Embryonic facial prominence (tissue), 1 donor: ENCODE measurements at regions not wholly inside any gene's neighbourhood (a gene's known extent, or its start where the extent isn't known, plus 50 kb on each side); places are given as distances from the start of the nearest gene placed in this dataset.

Source experiments
- DNase-seq: peaks from one replicate; pipeline ENCODE4 v3.0.0-alpha.2; 2016; ENCODE audit errors: extremely low spot score

DNA sequence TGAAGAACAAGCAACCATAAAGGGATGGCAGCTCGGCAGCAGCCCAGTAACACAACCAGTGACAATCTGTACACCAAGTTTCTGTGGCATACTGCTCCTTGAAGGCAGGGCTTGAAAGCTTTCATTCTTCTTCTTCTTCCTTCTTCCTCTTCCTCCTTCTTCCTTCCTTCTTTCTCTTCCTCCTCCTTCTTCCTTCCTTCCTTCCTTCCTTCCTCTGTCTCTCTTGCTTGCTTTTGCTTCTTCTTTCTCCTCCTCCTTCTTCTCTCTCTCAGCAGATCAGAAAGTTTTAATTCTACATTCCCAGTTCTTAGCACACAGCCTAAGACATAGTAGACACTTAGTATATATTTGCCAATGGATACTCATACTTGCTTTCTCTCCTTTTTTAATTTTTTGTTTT is 95.9 kb downstream of the GLUL start:
- DNase-seq = no peak

DNA sequence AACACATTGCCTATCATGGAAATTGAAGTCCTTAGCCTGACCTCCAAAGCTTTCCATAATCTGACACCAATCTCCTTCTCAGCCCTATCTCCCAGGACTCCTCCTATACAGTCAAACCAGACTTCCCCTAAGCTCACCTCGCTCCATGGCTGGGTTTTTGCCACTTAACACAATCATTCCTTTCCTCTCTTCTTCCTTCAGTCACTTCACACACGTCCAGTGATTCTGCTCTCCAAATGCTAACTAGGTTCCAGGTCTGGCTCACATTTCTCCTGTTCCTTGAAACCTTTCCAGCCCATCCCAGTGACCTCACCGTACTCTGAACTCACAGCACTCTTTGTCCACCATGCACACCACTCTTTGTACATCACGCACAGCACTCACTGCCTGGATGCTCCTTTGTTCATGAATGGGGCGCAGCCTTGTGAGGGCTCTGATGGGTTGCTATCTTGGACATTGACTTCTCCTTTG is 98.4 kb downstream of the GLUL start:
- no peak for DNase-seq

DNA sequence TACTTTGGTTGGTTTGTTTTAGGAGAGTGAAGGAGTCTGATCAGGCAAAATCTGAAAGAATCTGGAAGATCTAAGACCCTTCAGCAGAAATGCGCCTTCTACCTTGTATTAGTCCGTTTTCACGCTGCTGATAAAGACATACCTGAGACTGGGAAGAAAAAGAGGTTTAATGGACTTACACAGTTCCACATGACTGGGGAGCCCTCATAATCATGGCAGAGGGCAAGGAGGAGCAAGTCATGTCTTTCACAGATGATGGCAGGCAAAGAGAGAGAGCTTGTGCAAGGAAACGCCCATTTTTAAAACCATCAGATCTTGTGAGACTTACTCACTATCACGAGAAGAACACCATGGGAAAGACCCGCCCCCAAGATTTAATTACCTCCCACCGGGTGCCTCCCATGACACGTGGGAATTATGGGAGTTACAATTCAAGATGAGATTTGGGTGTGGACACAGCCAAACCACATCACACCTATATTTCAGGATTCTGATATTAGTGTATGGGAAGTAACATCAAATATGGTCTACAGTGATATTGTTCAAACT is 99.3 kb downstream of the GLUL start:
- no peak for DNase-seq

DNA sequence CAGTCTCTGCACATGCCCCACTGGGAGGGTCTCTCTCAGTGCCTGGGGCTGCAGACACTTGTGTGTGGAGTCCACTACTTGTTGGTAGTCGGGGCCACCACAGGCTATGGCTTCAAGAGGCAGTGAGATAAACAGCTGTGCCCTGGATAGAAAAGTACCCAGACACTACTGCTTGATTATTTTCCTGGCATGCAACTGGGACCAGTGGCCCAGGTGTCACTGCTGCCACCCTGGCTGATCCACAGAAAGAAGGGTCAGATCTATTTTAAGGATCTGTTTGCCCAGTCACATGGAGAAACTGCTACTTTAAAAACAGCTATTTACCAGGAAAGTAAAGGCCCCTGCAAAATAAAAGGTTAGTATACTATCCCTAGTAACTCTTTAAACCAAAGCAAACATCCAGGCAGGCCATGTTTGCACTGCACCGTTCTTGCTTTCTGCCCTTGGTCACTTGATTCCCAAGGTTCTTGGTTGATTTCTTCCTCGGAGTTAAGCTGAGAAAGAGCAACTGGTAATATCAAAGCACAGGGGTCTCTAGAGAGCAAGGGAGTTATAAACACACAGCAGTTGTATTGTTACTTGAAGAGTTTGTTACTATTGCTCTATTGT is 99.9 kb downstream of the GLUL start:
- no peak for DNase-seq

DNA sequence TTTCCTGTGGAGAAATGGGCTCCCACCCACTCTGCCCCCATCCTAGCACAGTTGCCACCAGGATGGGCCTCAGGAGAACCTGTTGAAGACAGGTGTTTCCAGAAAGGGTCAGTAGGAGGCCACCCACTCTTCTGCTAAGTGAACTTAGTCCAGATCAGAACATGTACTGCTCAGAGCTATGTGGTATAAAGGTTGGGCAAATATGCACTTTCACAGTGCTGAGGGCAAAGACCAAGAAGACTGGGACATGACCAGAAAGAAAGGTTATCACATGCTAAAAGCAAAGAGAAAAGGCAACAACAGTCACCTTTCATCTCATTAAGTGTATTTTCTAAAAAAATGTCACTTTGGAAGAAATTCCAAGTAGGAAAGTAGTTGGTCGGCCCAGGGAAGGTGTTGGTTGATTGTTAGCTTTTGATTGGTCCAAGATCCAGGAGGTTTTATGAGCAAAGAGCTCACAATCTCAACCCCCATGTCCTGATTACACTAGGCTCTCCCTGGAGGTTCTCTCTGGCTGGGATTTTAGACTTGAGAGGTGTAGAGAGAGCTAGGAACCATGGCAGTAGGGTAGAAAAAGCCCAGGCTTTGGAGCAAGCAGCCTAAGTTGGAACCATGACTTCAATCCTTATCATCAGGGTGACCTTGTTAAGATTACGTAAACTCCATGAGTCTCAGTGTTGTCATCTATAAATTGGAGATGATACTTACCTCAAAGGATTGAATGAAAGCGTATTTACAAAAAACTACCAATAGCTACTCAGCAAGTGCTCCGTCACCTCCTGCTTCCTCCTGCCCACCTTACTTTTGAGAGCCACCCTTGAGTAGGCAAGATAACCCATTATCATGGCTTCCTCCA is 102.6 kb downstream of the GLUL start:
- DNase-seq = no peak

DNA sequence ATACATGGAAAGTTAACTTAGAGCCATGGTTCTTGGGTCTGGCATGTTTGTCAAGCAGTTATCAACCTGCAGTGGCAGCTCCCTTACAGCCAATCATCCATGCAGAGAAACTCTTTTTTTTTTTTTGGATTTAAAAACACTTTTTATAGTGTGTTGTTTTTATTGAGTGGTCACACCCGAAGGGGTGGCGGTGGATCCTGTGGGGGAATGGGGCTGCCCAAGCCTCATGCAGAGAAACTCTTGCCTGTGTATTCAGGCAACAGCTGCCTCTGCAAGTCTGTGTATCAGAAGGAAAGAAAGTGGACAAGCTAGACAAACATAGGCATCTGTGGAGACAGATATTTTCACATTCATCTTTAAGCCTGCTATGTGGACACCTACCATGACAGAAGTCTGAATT is 104.8 kb downstream of the GLUL start:
- no peak for DNase-seq

DNA sequence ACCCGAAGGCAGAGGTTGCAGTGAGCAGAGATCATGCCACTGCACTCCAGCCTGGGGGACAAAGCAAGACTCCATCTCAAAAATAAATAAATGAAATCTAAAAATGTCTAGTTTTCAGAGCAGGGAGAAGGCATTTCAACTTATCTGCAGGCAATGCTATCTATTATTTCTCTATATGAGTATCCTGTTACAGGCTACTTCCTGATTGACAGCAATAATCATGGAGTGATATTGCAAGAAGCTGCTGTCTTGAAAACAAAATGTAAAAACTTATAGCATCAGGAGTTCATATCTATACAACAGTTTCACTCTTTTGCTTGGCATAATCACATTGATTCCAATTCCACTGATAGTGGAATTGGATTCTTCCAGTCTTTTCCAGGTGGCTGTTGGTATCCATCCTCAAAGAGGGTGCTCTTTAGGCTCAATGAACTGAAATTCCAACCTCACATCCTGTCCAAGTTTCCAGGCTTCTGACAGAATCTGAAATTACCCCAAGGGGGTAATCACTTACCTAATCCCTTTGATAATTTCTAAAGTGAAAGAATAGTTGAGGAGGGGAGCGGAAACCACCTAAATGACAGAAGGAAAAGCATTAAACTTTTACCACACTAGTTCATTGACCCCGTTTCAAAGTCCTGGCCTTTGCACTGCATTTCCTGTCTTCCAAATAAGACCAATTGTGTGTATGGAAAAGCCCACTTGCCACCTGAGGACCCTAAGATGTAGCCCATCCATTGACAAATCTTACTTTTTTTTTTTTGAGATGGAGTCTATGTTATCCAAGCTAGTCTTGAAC is 107.6 kb downstream of the GLUL start:
- no peak for DNase-seq

DNA sequence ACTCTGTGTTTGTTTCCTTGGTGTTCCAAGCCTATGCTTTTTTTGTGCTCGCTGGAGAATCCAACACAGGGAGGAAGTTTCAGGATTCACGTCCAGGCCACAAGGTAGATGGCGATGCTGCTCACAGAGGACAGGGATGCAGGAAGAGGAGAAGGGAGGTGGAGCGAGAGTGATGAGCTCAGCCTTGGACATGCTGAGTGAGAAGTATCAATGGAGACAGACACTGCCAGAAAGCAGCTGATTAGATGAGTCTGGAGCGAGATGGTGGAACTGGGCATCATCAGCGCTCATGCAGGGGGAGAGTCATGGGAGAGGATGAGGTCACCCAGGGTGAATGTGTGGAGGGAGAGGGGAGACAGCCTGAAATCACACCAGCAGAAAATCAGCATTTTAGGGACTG is 110.0 kb downstream of the GLUL start:
- no peak for DNase-seq

DNA sequence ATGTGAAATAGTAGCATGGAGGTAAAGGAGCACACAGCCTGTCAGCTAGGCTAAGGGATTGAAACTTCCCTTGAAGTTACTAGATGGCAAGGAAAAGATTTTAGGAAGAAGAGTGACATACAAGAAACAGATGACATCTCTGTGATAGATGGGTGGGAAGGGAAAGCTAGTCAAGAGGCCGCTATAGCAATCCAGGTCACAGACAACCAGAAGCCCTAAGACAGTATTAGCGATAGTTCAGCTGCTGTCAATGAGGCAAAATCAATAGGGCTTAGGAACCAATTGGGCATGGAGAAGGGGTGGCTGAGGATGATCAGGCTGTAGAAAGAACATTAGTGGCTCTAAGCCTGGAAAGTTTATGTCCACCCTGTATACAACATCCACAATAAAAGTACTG is 111.1 kb downstream of the GLUL start:
- DNase-seq = no peak

DNA sequence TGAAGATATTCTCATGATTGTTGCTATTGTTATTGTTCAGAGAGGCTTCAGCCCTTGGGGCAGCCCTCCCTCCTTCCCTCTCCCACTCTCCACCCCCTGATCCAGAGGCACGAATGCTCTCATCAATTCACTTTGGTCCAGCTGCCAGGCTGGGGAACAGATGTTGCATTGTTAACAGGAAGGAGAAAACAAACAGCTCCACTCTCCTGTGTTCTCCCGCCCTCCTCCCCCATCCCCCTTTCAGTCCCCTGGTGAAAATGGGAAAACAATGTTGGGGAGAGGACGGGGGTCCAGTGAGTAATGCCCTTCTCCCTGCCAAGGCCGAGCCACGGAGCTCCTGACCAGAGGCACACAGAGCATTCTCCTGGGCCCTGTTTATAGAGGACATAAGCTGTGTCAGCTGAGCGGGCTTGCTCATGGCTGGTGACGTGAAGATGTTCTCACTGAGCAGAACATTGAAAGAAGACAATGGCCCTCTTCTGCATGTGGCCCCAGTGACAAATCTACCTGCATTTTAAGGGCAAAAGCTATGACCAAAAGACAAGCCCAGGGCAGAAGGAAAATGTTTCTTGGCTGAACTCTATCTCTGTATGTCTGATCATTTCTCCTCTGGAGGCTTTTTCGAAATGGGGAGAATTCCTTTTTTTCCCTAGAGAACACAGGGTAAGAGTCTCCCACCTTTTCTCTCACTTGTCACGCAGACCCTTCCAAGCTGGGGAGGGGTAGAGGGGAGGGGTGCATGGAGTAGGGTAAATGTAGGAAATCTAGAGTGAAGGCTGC is 111.7 kb downstream of the GLUL start:
- DNase-seq = no peak

DNA sequence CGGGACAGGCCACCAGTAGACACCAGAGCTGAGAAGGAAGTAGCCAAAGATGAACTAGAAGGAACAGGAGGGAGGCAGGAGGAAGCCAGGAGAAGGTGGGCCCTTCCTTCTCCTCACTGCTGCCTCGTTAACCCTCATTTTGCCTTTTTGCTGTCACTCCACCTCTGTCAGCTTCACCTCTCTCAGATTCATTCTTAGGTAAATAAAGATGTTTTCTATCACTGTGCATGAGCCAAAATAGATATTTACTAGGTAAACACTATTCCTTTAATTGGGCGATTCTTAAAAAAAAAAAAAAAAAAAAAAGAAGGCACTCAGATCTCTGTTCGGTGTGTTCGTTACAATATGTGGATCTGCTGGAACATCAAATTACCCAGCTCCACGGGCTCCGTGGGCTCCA is 112.3 kb downstream of the GLUL start:
- DNase-seq = no peak

DNA sequence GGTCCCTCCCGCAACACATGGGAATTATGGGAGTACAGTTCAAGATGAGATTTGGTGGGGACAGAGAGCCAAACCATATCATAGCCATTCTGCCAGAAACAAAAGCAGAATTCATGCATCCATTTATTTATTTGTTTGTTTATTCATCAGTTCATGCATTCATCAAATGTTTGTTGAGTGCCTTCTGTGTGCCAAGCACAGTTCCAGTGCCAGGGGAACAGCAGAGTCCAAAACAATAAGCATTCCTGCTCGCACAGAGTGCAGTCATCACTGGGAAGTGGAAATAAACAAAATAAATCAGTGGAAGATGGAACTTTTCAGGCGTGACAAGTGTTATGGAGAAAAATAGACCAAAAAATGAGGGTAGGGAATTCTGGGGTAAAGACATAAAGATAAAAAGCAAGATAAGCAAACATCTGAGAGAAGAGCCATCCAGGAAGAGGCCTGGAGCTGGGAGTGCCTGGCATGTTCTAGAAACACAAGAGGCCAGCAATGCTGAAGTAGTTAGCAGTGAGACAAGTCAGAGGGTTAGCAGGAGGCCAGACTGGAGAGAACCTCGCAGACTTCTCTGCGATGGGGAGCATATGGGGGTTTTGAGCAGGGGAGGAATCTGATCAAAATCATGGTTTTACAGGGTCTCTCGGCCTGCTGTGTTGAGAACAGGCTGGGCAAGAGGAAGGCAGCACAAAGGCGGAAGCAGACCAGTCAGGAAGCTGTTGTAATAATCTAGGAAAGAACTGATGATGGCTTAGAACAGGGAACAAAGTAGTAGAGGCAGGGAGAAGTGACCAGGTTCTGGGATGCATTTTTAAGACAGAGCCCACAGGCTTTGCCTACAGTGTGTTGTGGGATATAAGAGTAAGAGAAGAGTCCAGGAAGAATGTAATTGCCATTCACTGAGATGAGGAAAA is 113.2 kb downstream of the GLUL start:
- no peak for DNase-seq

DNA sequence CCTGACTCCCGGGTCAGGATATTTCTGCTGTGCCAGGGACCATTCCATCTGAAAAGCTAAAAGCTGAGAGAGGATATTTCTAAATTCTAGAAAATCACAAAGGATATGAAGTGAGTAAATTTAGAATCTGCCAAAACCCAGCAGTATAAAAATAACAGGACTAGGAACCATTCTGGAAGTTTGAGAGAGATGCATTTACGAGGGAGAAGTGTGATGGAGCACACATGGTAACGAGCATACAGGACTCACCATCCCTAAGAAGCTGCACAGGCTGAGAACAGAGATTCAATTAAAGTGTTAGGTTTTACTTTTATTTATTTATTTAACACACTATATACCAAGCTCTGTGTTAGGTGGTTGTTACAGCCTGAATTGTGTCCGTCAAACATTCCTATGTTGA is 116.3 kb downstream of the GLUL start:
- no peak for DNase-seq

DNA sequence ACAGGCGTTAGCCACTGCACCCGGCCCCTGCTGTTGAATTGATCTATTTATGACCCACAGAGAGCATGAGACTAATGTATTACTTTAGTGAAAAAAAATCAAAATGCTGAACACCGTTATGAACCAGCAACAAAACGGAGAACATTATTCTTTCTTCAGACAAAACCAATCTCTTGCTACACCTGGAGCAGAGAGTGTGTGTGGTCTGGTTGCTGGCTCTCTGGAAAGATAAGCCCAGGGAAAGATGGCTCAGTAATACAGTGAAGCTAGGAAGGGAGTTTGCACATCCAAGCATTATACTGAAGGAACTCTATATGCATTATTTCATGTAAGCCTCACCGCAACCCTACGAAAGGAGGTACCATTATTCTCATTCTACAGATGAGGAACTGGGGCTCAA is 117.0 kb downstream of the GLUL start:
- no peak for DNase-seq

DNA sequence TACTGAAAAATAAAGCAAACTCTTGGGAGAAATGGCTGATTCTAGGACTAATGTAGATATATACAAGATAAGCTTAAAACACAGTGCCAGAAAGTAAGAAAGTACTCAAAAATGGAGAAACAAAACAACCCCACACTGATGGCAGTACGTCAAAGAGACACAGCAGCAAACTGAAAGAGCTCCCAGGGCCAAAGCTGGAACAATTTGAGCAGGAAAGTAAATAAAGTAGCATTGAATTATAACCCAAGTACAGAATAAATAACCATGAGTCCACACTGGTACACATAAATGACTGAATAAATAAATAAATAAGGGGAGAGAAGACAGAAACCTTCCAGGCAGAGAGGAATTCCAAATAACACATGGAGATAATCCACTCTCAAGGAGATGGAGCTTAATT is 120.9 kb downstream of the GLUL start:
- DNase-seq = no peak

DNA sequence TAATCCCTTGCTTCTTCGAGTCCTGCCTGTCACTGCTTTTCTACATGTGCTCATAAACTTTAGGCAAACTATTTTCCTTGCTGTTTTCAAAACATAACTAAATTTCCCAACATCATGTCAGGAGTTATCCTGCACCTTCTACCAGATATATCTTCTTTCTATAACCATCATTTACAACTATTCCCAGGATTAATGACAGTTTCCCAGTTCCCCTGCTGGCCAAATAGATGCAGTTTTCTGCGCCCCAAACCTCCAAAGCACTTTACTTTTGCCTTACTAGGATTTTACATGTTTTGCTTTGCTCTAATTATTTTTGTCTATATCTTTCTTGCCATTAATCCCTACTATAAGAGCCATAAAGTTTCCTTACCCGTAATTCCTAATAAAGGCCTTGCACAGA is 122.5 kb downstream of the GLUL start:
- DNase-seq = no peak

DNA sequence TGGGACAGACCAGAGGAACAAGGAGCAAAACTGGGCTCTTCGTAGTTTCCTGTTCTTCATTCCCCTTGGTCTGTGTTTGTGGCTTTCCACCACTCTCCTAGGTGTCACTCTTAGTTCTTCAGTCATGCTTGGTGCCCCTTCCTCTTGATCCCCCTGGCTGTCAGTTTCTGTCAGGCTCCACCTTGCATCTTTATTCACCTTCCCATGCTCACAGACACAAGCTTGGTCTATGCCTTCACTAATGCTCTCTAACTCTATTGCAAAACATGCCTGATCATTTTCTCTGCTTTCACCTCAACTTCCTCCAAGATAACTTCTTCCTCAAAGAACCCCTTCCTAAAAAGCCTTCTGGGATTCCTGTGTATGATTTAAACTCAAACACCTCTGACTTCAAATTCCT is 122.9 kb downstream of the GLUL start:
- no peak for DNase-seq

DNA sequence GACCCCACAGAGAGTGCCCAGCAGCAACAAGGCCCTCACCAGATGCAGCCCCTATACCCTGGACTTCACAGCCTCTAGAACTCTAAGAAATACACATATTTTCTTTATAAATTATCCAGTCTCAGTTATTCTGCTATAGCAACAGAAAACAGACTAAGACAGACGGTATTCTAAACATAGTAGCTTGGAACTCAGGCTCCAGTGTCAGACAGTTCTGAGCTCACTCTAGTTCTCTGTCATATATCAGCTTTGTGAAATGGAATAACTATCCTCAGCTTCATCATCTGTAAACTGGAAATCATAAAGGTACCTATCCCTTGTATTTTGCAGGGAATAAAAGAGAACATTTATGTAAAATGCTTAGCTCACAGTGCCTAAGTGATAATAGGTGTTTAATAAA is 127.4 kb downstream of the GLUL start:
- DNase-seq = no peak

DNA sequence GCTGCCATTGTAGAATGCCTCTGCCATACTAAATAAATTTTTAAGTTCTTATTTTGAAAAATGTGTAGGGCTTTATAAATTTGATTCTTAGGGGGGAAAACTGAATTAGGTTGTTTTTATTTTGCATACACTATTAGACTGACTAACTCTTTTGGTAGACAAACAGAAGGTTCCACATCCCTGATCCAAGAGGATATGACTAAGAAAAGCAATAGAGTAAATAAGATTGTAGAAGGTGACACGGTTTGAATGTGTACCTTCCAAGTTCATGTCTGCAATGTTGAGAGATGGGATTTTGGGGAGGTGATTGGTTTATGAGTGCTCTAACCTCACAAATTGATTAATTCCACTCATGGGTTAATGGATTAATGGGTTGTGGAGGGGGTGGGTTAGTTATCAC is 127.9 kb downstream of the GLUL start:
- no peak for DNase-seq

DNA sequence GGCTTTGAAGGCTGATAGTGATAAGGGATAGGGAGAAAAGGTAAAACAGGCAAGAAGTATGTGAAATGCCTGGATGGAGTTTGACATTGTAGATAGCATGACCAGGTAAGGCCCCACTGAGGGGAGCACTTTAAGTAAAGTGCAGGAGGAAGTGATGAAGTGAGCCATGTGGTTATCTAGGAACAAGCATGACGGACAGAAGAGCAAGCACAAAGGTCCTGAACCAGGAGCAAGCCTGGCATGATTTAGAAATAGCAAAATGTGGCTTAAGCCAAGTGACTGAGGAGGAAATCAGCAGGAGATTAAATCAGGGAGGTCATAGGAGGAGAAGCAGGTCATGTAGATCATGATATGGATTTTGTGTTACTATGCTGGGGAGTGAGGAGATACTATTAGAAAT is 129.2 kb downstream of the GLUL start:
- no peak for DNase-seq

DNA sequence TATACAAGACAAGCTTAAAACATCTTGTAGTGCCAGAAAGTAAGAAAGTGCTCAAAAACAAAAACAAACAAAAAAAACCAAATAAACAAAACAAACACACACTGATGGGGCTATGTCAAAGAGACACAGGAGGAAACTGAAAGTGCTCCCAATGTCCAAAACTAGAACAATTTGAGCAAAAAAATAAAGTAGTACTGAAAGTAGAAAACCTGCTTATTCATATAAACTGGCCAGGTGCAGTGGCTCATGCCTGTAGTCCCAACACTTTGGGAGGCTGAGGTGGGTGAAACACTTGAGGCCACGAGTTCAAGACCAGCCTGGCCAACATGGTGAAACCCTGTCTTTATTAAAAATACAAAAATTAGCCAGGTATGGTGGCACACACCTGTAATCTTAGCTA is 129.9 kb downstream of the GLUL start:
- no peak for DNase-seq
